Activated CD4-positive, alpha-beta T cell treated with anti-CD3 and anti-CD28 coated beads, Interleukin-2, Interleukin-4, amounts not matched to agents 100 ng/mL and 50 ng/mL, durations not matched to agents 16 hours and 8 hours (primary cell): ENCODE measurements at regions not wholly inside any gene's neighbourhood (a gene's known extent, or its start where the extent isn't known, plus 50 kb on each side); places are given as distances from the start of the nearest gene placed in this dataset.

Source experiments
- DNase-seq: peaks from one replicate; pipeline ENCODE4 v3.0.0-alpha.2; 2020; ENCODE audit warnings: low spot score

- DNase-seq = no peak
Measured at GRCh38 chr18:70663141-70663540, 374.3 kb downstream of the SOCS6 start.

- no peak for DNase-seq
Measured at GRCh38 chr18:70662588-70662987, 373.7 kb downstream of the SOCS6 start.

GRCh38 chr18:70659036-70659925, 370.4 kb downstream of the SOCS6 start:
- DNase-seq = no peak

GRCh38 chr18:70653671-70654070, 364.8 kb downstream of the SOCS6 start:
- no peak for DNase-seq

DNA sequence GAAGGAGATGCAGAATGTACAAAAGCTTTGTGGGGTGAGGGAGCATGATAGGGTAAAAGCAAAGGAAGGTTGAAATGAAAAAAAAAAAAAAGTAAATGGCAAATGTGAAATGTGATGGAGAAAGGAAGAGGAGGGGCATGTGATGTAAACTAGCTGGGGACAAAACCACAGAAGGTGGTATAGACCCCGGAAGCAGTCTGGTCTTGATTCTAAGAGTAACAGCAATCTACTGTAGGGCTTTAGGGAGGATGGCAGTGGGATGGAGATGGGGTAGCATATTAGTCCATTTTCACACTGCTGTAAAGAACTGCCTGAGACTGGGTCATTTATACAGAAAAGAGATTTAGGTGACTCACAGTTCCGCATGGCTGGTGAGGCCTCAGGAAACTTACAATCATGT, 362.0 kb downstream of the SOCS6 start:
- DNase-seq = no peak

GRCh38 chr18:70649683-70650082, 360.8 kb downstream of the SOCS6 start:
- DNase-seq = no peak

- DNase-seq = no peak
Measured at GRCh38 chr18:70645971-70646370, 357.1 kb downstream of the SOCS6 start.

GRCh38 chr18:70643812-70644211, 355.0 kb downstream of the SOCS6 start:
- no peak for DNase-seq

- no peak for DNase-seq
Measured at GRCh38 chr18:70641156-70641775, 352.4 kb downstream of the SOCS6 start.

DNA sequence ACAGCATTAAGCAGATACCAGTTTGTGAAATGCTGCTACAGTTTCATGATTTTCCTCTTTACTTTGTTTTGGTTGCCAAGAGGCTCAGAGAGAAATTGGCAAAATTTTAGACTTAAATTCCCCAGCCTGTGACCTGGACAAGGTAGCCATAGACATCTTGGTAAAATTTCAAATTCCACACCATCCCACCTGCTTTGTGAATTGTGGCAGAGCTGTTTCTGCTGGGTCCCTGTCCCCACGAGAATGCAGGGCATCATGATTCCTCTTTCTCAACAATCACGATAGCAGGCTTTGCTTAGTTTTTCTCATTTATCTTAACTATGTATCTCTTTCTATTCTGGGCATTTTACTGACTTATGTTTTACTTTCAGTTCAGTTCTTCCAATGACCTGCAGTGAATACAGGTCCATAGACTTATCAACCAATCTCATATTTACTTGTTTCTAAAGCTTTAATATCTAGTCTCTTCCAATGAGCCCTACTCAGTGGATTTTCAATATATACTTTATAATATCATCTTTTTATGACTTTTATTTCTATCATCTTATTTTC, 351.6 kb downstream of the SOCS6 start:
- DNase-seq = no peak

DNA sequence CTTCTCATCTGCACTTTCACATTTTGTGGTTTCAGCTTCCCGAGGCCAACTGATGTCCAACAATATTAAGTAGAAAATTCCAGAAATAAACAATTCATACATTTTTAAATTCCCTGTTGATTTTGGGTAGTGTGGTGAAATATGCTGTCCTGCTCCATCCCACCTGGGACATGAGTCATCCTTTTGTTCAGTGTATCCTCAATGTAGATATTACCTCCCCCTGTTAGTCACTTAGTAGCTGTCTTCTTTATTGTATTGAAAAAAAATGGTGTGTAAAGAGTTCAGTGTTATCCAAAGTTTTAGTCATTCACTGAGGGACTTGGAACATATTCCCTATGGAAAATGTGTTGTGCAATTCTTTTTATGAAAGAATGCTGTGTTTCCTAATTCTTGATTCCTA, 348.1 kb downstream of the SOCS6 start:
- DNase-seq = no peak

GRCh38 chr18:70634576-70635147, 345.8 kb downstream of the SOCS6 start:
- DNase-seq = no peak

GRCh38 chr18:70627182-70627802, 338.4 kb downstream of the SOCS6 start:
- DNase-seq = no peak

- no peak for DNase-seq
Measured at GRCh38 chr18:70622622-70623419, 334.0 kb downstream of the SOCS6 start.

DNA sequence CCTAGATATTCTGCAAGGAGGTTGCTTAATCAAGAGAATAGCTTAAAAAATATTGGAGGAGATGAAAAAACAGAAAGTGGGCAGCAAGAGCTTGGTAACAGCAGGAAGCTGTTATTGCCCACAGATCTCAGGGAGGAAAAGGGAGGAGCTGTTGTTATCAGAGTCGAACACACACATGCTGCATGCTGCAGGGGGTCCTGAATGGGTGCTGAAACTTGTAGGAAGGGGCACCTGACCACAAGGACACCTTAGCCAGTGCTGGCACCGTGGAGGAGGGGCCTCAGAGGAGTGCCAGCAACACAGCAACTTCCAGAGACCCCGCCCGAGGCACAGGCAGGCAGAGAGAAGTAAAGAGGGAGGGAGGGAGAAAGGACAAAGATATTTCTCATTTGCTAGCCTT, 332.9 kb downstream of the SOCS6 start:
- no peak for DNase-seq

DNA sequence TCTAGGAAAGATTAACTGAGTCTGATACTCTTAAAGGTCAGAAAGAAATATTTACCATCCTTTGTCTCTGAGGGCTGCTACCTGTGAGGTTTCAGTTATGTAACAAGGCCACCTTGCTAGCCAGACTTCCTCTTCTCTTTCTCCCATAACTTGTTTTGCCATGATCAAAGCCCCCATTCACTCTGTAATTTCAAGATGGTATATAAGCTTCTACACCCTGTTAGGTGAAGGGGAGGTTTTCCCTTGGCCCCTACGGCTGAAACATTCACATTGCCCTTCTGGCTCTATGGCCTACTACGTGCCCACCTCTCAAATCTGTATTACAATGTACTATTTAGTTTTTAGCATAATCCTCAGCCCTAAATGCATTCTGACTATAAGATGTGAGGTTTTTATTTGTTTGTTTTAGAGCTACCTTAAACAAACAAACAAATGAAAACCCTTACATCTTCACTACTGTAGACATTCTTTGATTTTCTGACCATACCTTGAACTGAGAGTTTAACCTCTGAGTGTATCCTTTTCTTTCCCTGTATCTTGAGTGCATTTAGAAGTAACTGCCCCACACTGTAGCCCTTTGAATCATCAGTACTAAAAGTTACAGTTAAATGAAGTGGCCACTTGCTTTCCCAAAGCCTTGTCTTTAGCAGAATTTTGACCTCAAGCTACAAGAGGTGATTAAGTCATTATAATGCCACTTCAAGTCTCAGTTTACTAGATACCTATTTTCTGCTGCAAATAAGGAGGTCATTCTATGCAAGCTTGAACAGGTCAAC, 332.2 kb downstream of the SOCS6 start:
- DNase-seq = no peak

- DNase-seq = no peak
Measured at GRCh38 chr18:70617020-70617763, 328.3 kb downstream of the SOCS6 start.

- no peak for DNase-seq
Measured at GRCh38 chr18:70600225-70600925, 311.5 kb downstream of the SOCS6 start.

DNA sequence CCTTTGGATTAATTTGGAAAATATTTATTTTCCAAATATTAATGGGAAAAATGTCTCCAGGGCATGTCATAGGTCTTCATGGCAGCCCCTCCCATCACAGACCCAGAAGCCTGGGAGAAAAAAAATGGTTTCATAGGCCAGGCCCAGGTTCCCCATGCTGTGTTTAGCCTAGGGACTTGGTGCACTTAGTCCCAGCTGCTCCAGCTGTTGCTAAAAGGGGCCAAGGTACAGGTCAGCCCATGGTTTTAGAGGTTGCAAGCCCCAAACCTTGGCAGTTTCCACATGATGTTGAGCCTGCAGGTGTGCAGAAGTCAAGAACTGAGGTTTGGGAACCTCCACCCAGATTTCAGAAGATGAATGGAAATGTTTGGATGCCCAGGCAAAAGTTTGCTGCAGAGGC, 309.6 kb downstream of the SOCS6 start:
- DNase-seq = no peak
